Adrenal gland (tissue), 5 donors: ENCODE measurements at regions not wholly inside any gene's neighbourhood (a gene's known extent, or its start where the extent isn't known, plus 50 kb on each side); places are given as distances from the start of the nearest gene placed in this dataset.

Source experiments
- CTCF ChIP-seq, 6 experiments: fragments of 450-650 bp in 4 of 6; fragments of 200-600 bp in 2 of 6; sonication (generic) in 1 of 6; IDR thresholded peaks; 1 replicate in 5 of 6; 2 replicates in 1 of 6; pipeline versions ENCODE4 v1.5.1 to v1.8.0; 2016 to 2021; ENCODE audit warnings: antibody characterized with exemption in 6 of 6, mild to moderate bottlenecking in 2 of 6, moderate library complexity in 1 of 6
- POLR2A ChIP-seq, 2 donors: fragments of 450-650 bp; IDR thresholded peaks; one replicate each; pipeline ENCODE4 v1.6.1; 2017; ENCODE audit warnings: antibody characterized with exemption in 2 of 2, mild to moderate bottlenecking in 2 of 2, moderate library complexity in 1 of 2
- donor health status: DM: no; HTN: no; CAD: no.

- TF ChIP-seq CTCF (IDR thresholded peaks at IDR 0.05): no peak
- TF ChIP-seq POLR2A (IDR thresholded peaks at IDR 0.05): no peak
These were observed 245.6 kb upstream of the RGS6 start for GRCh38 chr14:71686677-71687076.
